Skin epidermis (tissue), 12 donors: ENCODE measurements at regions not wholly inside any gene's neighbourhood (a gene's known extent, or its start where the extent isn't known, plus 50 kb on each side); places are given as distances from the start of the nearest gene placed in this dataset.
"Not testable (repeated sequence)": the region's sequence is repeated elsewhere in the genome, so short reads cannot be mapped to it uniquely, and the experiment has no call there.

Source experiments
- H3K27ac ChIP-seq, 21 experiments: fragments of 200-600 bp; sonication (generic) in 11 of 21; one replicate each; pipeline ENCODE4 v1.5.0; 2020; ENCODE audit warnings: mild to moderate bottlenecking in 3 of 21, inconsistent platforms in 2 of 21, moderate library complexity in 2 of 21
- H3K4me3 ChIP-seq, 7 experiments: fragments of 200-600 bp; sonication (generic) in 2 of 7; one replicate each; pipeline ENCODE4 v1.5.0; 2020; ENCODE audit warnings: inconsistent platforms in 2 of 7, mild to moderate bottlenecking in 2 of 7, moderate library complexity in 1 of 7

DNA sequence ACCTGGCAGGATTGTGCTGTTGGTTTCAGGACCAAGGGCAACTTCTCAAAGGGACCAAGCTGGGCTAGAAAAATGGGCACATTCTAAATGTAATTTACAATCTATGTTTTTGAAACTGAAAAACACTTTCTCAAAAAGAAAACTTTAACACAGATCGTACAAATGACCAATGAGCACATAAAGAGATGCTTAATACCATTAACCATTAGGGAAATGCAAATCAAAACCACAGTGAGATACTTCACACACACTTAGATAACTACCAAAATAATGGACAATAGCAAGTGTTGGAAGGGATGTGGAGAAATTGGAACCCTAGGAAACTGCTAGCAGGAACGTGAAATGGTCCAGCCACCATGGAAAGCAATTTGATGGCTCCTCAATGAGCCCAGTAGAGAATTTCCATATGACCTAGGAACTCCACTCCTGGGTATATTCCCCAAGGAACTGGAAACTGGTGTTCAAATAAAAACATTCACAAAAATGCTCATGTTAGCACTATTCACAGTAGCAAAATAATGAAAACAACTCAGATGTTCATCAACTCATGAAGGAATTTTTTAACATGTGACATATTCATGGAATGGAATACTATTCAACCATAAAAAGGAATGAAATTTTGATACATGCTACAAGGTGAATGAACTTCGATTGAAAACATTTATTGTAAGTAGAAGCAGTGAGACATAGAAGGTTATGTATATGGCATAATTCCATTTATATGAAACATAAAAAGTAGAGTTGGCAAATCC, 288.3 kb upstream of the NR2F2 start:
- Histone ChIP-seq H3K27ac (no peak overlapping the region), H3K4me3 (no peak overlapping the region)

DNA sequence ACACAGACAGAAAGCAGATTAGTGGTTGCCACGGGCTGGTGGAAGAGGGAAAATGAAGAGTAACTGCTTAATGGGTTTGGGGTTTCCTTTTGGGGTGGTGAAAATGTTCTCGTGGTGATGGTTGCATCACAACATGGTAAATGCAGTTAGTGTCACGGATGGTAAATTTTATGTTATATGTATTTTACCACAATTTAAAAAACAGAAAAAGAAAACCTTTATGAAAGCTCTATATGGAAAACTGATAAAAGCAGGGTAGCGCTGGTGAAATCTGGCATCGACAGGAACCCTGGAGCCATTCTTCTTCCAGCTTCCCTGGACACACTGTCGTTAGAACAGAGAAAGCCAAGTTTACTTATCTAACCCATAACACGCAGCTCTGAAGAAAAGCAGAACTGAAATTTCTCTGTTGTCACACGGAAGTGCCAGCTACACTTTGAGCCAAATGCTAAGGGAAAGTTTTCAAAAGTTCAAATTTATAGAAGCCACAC, 287.7 kb upstream of the NR2F2 start:
- H3K27ac ChIP-seq: no peak overlapping the region
- no peak overlapping the region for H3K4me3 ChIP-seq

DNA sequence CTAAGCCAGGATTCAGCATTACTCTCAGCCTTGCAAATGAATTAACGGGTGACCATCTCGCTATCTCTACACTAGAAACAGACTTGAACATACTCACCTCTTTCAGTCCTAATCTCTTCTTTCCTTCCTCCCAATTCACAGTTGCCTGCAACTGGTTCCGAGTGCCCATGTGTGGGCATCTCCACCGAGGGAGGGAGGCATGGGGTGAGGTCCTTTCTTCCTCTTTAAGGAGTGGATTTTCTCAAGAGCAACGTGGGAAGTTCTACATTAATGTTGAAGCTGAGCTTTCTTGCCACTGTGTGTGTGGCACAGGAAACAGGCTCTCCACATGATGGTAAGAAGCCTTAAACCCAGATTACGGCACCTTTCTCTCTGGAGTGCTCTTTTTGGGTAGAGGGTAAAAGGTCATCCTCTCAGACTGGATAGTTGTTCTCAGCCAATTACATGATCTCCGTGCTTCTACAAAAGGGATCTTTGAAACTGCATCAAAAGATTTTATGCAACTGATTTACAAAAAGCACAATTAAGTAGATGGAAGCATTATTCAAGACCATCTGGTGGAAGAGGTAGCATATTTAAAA, 286.8 kb upstream of the NR2F2 start:
- no peak overlapping the region for H3K4me3 ChIP-seq
- H3K27ac ChIP-seq: no peak overlapping the region

DNA sequence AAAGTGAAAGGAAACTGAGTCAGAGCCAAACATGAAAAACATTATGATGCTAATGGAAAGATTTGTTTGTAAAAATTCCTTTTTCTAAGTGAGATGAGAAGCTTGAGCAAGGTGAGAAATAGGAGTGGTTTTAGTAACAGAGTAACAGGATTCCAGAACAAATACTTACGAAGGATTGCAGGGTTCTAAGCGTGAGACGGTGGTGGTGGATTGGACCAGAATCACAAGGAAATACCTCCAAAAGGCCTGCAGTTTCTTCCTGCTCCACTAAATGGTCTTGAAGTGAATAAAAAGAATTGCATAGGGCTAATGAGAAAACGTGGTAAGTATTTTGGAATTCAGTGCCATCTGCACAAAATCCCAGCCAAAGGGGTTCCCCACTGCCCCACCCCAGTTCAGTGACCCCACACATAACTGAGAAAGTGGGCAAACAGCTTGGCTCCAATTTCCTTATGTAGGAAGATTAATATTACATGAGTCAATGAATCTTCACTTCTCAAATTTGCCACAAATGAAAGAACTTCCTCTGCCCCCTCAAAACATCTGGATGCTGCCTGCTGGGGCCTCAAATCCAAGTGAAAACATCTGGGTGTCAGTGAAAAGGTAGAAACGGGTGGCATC, 283.8 kb upstream of the NR2F2 start:
- Histone ChIP-seq H3K4me3 (no peak overlapping the region), H3K27ac (peak overlapping the region in 1 of 21 experiments; percentile 30)

DNA sequence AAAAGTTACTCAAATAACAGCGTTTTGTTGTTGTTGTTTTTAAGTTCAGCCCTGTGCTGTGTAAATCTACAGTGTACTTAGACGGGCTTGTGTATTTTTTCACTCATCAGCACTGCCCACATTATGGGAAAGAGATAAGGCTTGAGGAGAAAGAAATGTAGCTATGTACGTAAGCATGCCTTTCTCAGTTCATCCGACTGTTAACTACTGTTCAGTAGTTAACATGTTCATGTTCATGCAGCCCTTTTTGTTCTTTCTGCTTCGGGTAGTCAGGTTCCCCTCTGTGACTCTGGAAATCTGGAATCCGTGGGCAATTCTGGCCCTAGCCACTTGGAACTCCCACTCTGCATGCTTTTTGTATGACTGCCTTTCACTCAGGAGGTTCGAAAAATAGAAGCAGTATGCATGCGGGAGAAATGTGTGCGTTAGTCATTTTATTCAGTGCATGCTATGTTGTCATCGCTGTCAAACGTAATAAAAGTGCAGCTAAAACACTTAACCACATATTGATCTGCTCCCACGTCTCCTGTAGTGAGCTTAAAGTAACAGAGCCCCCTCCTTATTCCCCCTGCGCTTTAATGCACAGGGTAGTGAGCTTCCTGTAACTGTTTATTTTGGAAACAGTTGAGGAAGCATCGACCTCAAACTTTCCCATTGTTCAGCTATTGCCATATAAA, 283.1 kb upstream of the NR2F2 start:
- H3K4me3 ChIP-seq: no peak overlapping the region
- H3K27ac ChIP-seq: peak overlapping the region in 1 of 21 experiments; percentile 30

DNA sequence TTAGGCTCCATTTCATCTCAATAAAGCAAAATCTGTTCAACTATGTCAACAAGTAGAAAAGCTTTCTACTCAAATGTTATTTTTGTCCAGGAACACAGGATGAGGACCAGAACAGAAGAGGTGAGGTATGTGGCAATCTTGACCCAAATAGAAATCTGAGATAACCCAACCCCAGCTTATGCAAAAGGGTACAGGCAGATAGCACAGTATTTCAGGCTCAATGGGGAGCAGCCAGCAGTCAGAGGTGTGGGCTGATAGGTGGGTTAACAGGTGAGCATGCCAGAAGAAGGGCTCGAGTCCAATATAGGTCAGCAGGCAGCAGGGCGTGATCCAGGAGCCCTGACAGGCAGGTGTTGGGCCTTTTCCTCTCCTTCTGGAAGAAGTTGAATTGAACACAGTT, 281.2 kb upstream of the NR2F2 start:
- no peak overlapping the region for H3K27ac ChIP-seq
- no peak overlapping the region for H3K4me3 ChIP-seq

DNA sequence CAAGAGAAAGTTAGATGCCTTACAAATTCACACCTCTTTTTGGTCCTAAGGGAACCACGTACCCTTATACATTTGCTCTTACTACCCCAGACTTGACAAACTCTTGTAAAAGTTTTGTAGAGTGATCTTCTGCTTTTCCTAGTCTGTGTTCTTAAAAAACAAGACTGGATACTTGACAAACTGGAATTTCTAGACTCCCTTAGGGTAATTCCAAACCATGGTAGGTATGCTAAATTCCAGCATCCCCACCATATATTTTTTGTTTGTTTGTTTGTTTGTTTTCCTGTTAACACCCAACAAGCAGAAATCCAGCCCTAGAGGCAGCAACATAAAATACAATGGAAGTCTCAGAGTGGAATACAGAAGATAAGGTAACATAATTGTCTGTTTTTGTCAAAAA, 280.7 kb upstream of the NR2F2 start:
- H3K4me3 ChIP-seq: no peak overlapping the region
- H3K27ac ChIP-seq: no peak overlapping the region

DNA sequence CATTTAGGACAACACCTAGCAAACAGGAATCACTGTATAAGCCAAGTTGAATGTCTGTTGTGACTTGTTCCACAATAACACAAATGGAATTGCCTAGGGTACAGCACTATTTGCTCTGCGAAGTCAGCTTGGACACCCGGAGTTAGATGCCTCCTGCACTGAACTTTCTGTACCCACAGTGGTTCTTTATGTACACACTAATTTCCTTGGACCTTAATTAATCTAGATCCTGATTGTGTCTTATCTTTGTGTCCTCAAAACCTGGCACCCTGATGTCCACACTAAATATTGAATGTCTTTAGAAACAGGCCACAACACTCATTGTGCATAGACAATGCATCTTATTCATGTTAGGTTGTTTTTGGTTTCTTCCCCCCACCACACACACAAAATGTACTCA, 278.9 kb upstream of the NR2F2 start:
- Histone ChIP-seq H3K4me3 (no peak overlapping the region), H3K27ac (no peak overlapping the region)

DNA sequence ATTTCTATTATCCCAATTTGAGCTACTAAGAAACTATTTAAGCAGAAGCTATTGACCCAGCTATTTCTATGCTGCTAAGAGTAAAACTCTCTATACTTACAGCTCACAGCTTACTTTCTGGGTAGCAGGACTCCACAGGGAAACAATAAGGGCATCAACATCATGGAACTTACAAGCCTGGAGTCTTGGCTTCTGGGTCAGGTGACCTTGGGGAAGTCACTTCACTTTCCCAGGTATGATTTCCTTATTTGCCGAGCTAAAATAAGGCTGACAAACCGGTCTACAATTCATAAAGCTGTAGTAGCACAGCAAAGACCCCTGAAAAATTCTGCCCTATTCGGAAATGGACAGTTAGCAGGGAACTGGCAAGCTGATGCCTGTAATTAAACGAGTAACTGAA, 278.3 kb upstream of the NR2F2 start:
- H3K27ac ChIP-seq: no peak overlapping the region
- H3K4me3 ChIP-seq: no peak overlapping the region

DNA sequence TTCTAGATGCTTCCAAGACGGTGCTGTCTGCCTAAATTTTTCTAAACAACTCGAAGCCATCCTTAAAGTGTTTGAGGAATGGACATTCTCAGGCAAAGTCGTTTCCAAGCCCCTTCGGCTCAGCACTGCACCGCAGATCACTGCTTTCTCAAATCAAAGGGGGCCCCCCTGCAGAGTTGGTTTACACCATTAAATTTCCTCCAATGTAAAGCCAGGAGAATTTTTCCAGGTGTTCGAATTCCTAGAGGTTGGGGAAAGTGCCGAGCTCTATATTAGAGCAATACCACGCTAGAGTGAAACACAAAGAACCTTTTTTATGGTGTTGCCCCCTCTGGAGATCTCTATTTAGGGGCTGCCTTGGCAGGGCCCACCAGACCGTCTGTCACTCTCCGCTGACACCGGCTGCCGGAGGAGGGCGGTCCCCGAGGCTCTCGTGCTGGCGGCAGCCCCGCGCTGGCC, 277.9 kb upstream of the NR2F2 start:
- Histone ChIP-seq H3K27ac (no peak overlapping the region), H3K4me3 (peak overlapping the region in 3 of 7 experiments; percentile 3 to 24 (median 4))

DNA sequence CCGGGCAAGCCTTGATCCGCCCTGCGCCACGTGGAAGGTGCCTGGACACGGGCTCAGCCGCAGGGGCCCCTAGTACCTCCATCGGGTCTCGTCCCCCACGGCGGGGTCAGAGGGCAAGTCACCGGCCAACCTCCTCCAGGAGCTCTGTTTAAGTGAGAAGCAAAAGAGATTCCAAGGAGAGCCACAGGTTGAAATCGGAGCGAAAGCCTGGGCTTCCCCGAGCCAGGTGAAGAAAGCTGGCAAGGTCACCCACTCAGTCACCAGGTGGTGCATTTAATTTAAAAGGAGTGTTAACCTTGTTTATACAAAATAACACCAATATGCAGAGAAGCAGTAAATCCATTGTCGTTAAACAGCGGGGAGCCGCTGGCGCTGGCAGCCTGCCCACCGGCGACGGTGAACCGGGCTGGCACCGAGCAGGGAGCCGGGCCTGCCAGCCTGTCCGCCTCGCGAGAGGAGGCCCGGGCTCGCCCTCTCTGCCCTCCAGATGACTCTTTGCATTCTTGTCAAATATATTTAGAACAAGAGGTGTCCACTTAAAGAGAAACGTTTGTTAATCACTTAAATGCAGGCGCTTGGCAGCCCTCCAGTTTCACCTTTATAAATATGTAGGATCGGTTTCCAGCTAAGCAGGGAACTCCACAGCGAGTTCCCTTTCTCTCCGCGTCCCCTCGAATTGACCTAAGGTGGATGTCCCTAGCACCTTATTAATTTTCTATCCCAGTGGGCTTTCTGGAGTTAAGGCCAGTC, 277.3 kb upstream of the NR2F2 start:
- peak overlapping the region in 3 of 7 experiments; percentile 3 to 24 (median 4) for H3K4me3 ChIP-seq
- H3K27ac ChIP-seq: peak overlapping the region in 1 of 21 experiments; percentile 44

DNA sequence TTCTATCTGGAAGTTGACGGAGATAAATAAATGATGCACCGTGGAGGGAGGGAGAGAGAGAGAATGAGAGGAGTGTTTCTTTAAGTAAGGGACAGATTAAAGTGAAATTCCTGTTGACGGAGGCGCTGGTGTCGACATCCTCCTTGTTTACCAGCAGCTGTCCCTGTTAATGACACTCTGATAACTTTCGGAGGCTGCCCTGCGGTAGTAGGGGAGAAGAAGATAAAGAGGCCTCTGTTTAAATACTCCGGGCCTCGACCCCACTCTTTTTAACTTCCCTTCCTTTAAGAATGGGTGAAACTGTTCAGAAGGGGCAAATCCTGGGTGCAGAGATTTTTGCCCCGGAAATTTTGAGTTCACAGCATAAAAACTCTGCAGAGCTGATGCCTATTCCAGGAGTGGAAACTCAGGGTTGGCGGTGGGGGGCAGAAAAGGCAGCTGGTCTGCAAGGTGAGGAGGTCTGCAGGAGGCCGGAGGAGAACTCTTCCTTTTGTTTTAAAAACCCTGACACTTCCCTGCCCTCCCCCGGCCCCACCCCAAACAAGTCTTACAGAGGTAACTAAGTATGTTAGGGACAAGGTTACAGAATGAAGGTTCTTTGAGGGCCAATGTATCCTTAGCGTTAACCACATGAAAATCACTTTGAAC, 276.6 kb upstream of the NR2F2 start:
- H3K4me3 ChIP-seq: peak overlapping the region in 3 of 7 experiments; percentile 3 to 24 (median 4)

DNA sequence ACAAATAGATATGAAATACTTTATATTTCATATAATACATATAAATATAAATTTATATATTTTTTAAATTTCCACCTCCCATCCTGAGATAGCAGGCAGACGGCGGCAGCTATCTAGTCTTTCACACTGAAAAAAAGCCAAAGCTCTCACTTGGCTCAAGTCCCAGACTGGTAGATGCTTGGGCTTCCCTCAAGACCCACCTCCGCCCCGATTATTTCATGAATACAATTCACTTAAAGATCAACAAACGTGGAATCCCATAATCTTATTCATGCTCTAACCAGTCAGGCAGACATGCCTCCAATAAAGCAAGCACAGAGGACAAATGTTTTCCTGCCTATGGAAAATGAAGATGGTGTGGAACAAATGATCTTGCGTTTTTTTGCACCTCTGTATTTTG, 275.9 kb upstream of the NR2F2 start:
- Histone ChIP-seq H3K4me3 (no peak overlapping the region), H3K27ac (no peak overlapping the region)

More for the DNA sequence above, 276.6 kb upstream of the NR2F2 start:
- peak overlapping the region in 2 of 21 experiments; percentile 38 to 44 for H3K27ac ChIP-seq

DNA sequence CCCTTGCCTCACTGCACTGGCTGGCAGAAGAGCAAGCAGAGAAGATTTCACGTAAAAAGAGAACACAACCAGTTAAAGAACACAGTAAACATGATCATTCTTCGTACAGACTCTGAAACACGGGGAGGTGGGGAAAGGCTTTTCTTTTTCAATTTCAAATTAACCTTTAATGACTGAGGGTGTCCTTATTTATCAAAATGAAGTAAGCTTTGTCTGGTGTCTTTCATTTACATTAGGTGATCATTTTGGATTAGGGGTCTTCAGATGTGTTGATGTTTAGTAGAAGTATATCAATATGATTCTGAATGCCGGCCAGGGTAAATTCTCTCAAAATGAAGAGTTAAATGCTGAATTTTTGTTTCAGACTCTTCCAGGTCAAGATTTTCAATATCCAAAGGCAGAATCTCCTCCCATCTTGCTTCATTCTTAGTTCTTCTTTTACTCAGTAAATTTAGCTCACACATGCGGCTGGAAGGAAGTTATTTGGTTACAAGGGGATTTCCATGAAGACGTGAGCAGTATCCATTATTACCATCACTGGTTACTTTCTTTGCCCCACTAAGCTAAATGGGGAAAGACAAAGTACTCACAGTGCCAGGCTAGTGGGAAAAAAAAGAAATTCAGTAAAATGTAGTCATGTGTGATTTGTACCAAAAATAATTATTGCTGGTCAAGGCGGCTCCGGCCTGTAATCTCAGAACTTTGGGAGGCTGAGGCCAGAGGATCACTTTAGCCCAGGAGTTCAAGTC, 272.2 kb upstream of the NR2F2 start:
- no peak overlapping the region for H3K27ac ChIP-seq
- H3K4me3 ChIP-seq: no peak overlapping the region

DNA sequence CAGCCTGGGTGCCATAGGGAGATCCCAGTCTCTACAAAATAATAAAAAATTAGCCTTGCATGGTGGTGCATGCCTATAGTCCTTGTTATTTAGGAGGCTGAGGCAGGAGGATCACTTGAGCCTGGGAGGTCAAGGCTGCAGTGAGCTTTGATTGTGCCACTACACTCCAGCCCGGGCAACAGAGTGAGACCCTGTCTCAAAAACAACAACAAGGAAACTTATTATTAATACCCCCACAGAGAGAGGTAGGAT, 271.7 kb upstream of the NR2F2 start:
- not testable (repeated sequence) for H3K4me3 ChIP-seq, H3K27ac ChIP-seq

DNA sequence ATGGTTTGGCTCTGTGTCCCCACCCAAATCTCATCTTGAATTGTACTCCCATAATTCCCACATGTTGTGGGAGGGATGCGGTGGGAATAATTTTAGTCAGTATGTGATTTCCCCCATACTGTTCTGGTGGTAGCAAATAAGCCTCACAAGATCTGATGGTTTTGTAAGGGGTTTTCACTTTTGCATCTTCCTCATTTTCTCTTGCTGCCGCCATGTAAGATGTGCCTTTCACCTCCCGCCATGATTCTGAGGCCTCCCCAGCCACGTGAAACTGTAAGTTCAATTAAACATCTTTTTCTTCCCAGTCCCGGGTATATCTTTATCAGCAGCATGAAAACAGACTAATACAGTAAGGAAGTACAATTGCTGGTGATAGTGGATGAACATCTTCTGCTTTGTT, 269.9 kb upstream of the NR2F2 start:
- H3K27ac ChIP-seq, H3K4me3 ChIP-seq: not testable (repeated sequence)

DNA sequence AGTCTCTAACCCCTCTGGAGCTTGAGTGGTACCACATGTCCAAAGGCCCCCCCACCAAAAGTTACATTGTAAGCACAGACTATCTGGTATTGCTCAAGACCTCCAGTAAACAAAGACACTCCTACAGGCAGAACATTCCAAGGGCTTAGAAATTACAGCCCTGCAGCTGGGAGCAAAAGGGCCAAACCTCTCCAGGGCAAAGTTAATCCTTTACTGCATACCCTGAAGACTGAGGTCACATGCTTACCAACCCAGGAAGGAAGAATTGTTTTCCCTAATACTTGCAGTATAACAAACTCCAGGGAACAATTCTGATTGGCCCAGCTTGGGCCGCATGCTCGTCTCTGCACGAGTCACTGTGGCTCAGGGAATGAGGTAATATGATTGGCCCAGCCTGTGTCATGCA, 266.1 kb upstream of the NR2F2 start:
- Histone ChIP-seq H3K4me3 (no peak overlapping the region), H3K27ac (no peak overlapping the region)

DNA sequence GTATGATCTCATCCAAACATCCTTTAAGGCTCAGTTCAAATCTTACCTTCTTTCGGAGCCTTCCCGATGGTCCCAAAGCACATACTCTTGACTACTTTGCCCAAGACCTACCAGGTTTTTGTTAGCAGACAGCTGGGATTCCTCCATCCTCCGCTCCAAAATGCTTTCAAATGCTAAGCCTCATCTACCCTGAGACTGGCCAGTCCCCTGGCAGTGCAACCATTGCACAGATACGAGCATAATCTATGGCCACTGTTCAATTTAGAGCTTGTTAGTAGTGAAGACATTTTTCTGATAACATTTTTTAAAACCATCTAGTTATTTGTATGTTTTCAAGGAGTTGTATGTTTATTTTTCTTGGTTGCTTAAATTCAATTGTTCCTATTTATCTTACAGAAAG, 264.4 kb upstream of the NR2F2 start:
- Histone ChIP-seq H3K27ac (no peak overlapping the region), H3K4me3 (no peak overlapping the region)
